SK-N-SH (cell line): ENCODE measurements at regions not wholly inside any gene's neighbourhood (a gene's known extent, or its start where the extent isn't known, plus 50 kb on each side); places are given as distances from the start of the nearest gene placed in this dataset.

Source experiments
- CTCF ChIA-PET: fragments of 300-600, 350-600 bp; formaldehyde crosslinking; extraction: SDS; loops from one replicate; lab custom pipeline; 2021; lab: Yijun Ruan, JAX
- POLR2A ChIA-PET: fragments of 350-600 bp; sonication (Branson Sonifier 250); formaldehyde crosslinking; extraction: SDS; loops from one replicate; lab custom pipeline; 2020; ENCODE audit warnings: antibody characterized with exemption, inconsistent platforms; lab: Yijun Ruan, JAX
- DNase-seq: peaks from one replicate; pipeline ENCODE4 v3.0.0; 2012
- H2AFZ ChIP-seq: fragments of 200-600 bp; sonication (generic); 2 replicates; pipeline ENCODE4 v1.8.1; 2016; ENCODE audit warnings: antibody characterized with exemption, mild to moderate bottlenecking, low read depth
- H3F3A ChIP-seq: fragments of 200-600 bp; sonication (generic); replicated peaks from 2 replicates; pipeline ENCODE3; 2016; ENCODE audit warnings: antibody characterized with exemption, mild to moderate bottlenecking; ENCODE audit not compliant: insufficient read depth
- H3K27ac ChIP-seq, 2 experiments: fragments of 200-500 bp in 1 of 2; fragments of 200-600 bp in 1 of 2; sonication (Bioruptor generic) in 1 of 2; sonication (generic), shearing (Covaris generic) in 1 of 2; 2 replicates each; pipeline versions ENCODE4 v1.5.1 to v1.6.1; 2014 to 2016; ENCODE audit warnings: low read depth in 2 of 2, inconsistent platforms in 1 of 2, low read length in 1 of 2, mild to moderate bottlenecking in 1 of 2, mixed read lengths in 1 of 2
- H3K27me3 ChIP-seq: fragments of 200-600 bp; sonication (generic), shearing (Covaris generic); 2 replicates; pipeline ENCODE4 v1.6.1; 2016; ENCODE audit warnings: mixed run types; ENCODE audit not compliant: insufficient read depth
- H3K36me3 ChIP-seq, 2 experiments: fragments of 200-500 bp in 1 of 2; fragments of 200-600 bp in 1 of 2; sonication (Bioruptor generic) in 1 of 2; sonication (generic) in 1 of 2; replicated peaks in 1 of 2; 2 replicates each; pipeline versions ENCODE3 to v1.5.1; 2014 to 2016; ENCODE audit warnings: low read length in 1 of 2, mild to moderate bottlenecking in 1 of 2; ENCODE audit not compliant: insufficient read depth in 2 of 2, control insufficient read depth in 1 of 2
- H3K4me1 ChIP-seq, 2 experiments: fragments of 200-500 bp in 1 of 2; fragments of 200-600 bp in 1 of 2; sonication (Bioruptor generic) in 1 of 2; sonication (generic), shearing (Covaris generic) in 1 of 2; 2 replicates each; pipeline versions ENCODE4 v1.5.1 to v1.6.1; 2014 to 2016; ENCODE audit warnings: low read depth in 1 of 2, low read length in 1 of 2, mixed run types in 1 of 2; ENCODE audit not compliant: insufficient read depth in 2 of 2, control insufficient read depth in 1 of 2
- H3K4me2 ChIP-seq: fragments of 200-600 bp; sonication (generic), shearing (Covaris generic); 2 replicates; pipeline ENCODE4 v1.6.1; 2017; ENCODE audit warnings: mixed run types
- H3K4me3 ChIP-seq, 2 experiments: fragments of 200-500 bp in 1 of 2; fragments of 200-600 bp in 1 of 2; sonication (Bioruptor generic) in 1 of 2; sonication (generic), shearing (Covaris generic) in 1 of 2; 2 replicates each; pipeline versions ENCODE4 v1.5.1 to v1.8.1; 2014 to 2016; ENCODE audit warnings: low read depth in 2 of 2, inconsistent platforms in 1 of 2, low read length in 1 of 2, mild to moderate bottlenecking in 1 of 2, mixed read lengths in 1 of 2, moderate library complexity in 1 of 2
- H3K79me2 ChIP-seq: fragments of 200-600 bp; sonication (generic); 2 replicates; pipeline ENCODE4 v1.8.1; 2017; ENCODE audit warnings: mild to moderate bottlenecking; ENCODE audit not compliant: insufficient read depth
- H3K9ac ChIP-seq: fragments of 200-600 bp; sonication (generic); 2 replicates; pipeline ENCODE4 v1.6.1; 2017; ENCODE audit warnings: mixed run types
- H3K9me2 ChIP-seq: fragments of 200-600 bp; sonication (generic); 2 replicates; pipeline ENCODE4 v1.6.1; 2017; ENCODE audit warnings: mixed run types
- H3K9me3 ChIP-seq: fragments of 200-600 bp; sonication (generic); 2 replicates; pipeline ENCODE4 v1.6.1; 2017; ENCODE audit warnings: mixed run types, mild to moderate bottlenecking, moderate library complexity
- H4K20me1 ChIP-seq: fragments of 200-600 bp; sonication (generic); 2 replicates; pipeline ENCODE4 v1.6.1; 2017; ENCODE audit warnings: mild to moderate bottlenecking, mixed run types; ENCODE audit not compliant: insufficient read depth
- EP300 ChIP-seq, 2 experiments: IDR thresholded peaks; 2 replicates each; pipeline versions ENCODE4 v1.4.0 to v1.6.1; 2012; ENCODE audit warnings: borderline replicate concordance in 1 of 2, low read depth in 1 of 2, low read length in 1 of 2
- GABPA ChIP-seq: IDR thresholded peaks from 2 replicates; pipeline ENCODE4 v1.4.0; 2012; ENCODE audit warnings: low read depth, mild to moderate bottlenecking
- GATA2 ChIP-seq: sonication (generic); formaldehyde crosslinking; IDR thresholded peaks from 2 replicates; pipeline ENCODE4 v1.5.0; 2020; ENCODE audit warnings: mild to moderate bottlenecking, missing genetic modification reagents
- JUND ChIP-seq: IDR thresholded peaks from 2 replicates; pipeline ENCODE4 v1.4.0; 2012
- MAX ChIP-seq: IDR thresholded peaks from 2 replicates; pipeline ENCODE4 v1.4.0; 2012; ENCODE audit warnings: low read depth
- MEF2A ChIP-seq: IDR thresholded peaks from 2 replicates; pipeline ENCODE4 v1.4.0; 2012; ENCODE audit warnings: low read depth, borderline replicate concordance
- MXI1 ChIP-seq: IDR thresholded peaks from 2 replicates; pipeline ENCODE4 v1.6.1; 2012; ENCODE audit warnings: mild to moderate bottlenecking, low read depth, low read length, improper control_type of control experiment
- NFIC ChIP-seq: IDR thresholded peaks from 2 replicates; pipeline ENCODE4 v1.4.0; 2012; ENCODE audit warnings: borderline replicate concordance
- NRF1 ChIP-seq: IDR thresholded peaks from 2 replicates; pipeline ENCODE4 v1.6.1; 2012; ENCODE audit warnings: low read depth, mild to moderate bottlenecking, low read length
- PBX3 ChIP-seq: IDR thresholded peaks from 2 replicates; pipeline ENCODE4; 2012
- POLR2AphosphoS5 ChIP-seq: IDR thresholded peaks from 2 replicates; pipeline ENCODE4 v1.6.1; 2012; ENCODE audit warnings: low read depth, low read length
- SMC3 ChIP-seq: IDR thresholded peaks from 2 replicates; pipeline ENCODE4 v1.6.1; 2012; ENCODE audit warnings: low read depth, low read length, improper control_type of control experiment
- TCF12 ChIP-seq: IDR thresholded peaks from 2 replicates; pipeline ENCODE4 v1.4.0; 2012
- YY1 ChIP-seq: IDR thresholded peaks from 2 replicates; pipeline ENCODE4 v1.4.0; 2012; ENCODE audit warnings: low read depth, mild to moderate bottlenecking
- WGBS: methylation state at CpG from one replicate; pipeline ENCODE4 v1.1.6; 2017; ENCODE audit warnings: low lambda C conversion rate; 5-methylcytosine and 5-hydroxymethylcytosine counted together
- TF ChIP-seq, protein P1 (sequence below): fragments of 150-350 bp; IDR thresholded peaks from 2 replicates; pipeline ENCODE4 v1.6.1; 2016; ENCODE audit warnings: mild to moderate bottlenecking, low read depth, low read length
- TF ChIP-seq, protein P2 (sequence below): fragments of 150-350 bp; IDR thresholded peaks from 2 replicates; pipeline ENCODE4 v1.6.1; 2017; ENCODE audit warnings: antibody characterized with exemption, low read length, low read depth, borderline replicate concordance

DNA sequence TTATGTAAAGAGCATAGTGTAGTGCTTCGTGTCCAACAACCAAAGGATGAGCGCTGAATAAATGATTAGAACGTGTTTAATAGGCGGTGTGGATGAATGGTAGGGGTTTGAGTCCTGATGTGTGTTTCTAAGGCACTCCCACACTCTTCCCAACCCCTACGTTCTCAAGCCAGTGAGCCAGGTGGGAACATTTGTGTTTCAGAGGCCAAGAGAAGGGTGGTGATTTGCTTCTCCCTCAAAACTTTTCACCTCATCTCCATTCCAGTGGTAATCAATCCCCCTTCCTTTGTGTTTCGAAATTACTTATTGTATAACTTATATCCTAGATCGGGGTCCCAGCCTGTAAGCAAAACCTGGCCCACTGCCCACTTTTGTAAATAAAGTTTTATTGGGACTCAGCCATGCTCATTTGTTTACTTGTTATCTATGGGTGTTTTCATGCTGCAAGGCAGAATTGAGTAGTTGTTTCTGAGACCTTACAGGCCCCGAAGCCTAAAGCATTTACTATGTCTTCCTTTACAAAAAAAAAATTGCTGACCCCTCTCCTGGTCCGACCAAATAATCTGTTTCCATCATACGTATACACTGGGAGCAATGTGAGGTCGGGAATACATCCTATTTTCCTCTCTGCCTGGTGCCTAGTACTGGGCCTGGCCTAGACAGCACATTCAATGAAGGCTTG is 150.8 kb upstream of the MYCN start (continued):
- TF ChIP-seq GATA2 (CRISPR knock-in tag) (no peak), MAX (no peak)

DNA sequence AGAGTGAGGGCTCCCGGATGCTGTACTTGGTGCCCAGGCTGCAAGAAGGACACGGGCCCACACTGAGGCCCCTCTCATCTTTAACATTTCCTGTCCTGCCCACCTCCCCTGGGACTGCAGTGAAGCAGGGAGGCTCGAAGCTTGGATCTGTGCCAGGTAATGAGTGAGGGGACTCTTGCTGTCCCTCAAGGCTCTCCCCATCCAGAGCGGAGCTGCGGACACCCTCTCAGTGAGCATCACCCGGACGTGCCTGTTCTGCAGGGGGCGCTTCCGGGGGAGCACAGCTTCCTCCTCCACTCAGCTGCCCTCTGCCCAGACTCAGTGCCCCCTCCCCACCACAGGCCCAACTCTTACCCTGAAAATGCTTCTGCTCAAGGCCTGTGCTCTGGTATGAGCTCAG is 150.0 kb upstream of the MYCN start:
- no peaks in the 10 kb centered on the region for H3K36me3 ChIP-seq
- no peak overlapping the region for H3K4me3 ChIP-seq
- H3K9ac ChIP-seq = no peak overlapping the region
- POLR2A ChIA-PET = no interaction called here
- peaks cover 0 to 10% of the 10 kb centered on the region in 2 experiments; a peak in 1 of 4 replicates for H3K4me1 ChIP-seq
- no peaks in the 10 kb centered on the region for H3K9me3 ChIP-seq
- no peaks in the 10 kb centered on the region for H3K9me2 ChIP-seq
- H4K20me1 ChIP-seq = no peaks in the 10 kb centered on the region
- no peaks in the 10 kb centered on the region for H3K27me3 ChIP-seq
- no peak for DNase-seq
- CTCF ChIA-PET = no interaction called here
- H3K4me2 ChIP-seq = no peak overlapping the region
- no peaks in the 10 kb centered on the region for H3K79me2 ChIP-seq
- H2AFZ ChIP-seq = no peak overlapping the region
- 67% methylated on average over 9 of the region's 9 CpGs for WGBS
- no peaks in the 10 kb centered on the region for H3F3A ChIP-seq
- H3K27ac ChIP-seq = no peak overlapping the region
- TF ChIP-seq GATA2 (CRISPR knock-in tag) (no peak), SMC3 (no peak), MAX (no peak), MXI1 (no peak), GABPA (no peak), EP300 (IDR thresholded peaks at IDR 0.05; ENCODE audit: borderline replicate concordance in 1 of 2, low read depth in 1 of 2, low read length in 1 of 2) (no peak), YY1 (no peak), JUND (no peak), TCF12 (no peak), NRF1 (no peak)
- TF ChIP-seq, protein P1, sequence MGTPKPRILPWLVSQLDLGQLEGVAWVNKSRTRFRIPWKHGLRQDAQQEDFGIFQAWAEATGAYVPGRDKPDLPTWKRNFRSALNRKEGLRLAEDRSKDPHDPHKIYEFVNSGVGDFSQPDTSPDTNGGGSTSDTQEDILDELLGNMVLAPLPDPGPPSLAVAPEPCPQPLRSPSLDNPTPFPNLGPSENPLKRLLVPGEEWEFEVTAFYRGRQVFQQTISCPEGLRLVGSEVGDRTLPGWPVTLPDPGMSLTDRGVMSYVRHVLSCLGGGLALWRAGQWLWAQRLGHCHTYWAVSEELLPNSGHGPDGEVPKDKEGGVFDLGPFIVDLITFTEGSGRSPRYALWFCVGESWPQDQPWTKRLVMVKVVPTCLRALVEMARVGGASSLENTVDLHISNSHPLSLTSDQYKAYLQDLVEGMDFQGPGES = no peak
- TF ChIP-seq, protein P2, sequence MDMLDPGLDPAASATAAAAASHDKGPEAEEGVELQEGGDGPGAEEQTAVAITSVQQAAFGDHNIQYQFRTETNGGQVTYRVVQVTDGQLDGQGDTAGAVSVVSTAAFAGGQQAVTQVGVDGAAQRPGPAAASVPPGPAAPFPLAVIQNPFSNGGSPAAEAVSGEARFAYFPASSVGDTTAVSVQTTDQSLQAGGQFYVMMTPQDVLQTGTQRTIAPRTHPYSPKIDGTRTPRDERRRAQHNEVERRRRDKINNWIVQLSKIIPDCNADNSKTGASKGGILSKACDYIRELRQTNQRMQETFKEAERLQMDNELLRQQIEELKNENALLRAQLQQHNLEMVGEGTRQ = no peak
- TF ChIP-seq, all 33 proteins: peak for 0

DNA sequence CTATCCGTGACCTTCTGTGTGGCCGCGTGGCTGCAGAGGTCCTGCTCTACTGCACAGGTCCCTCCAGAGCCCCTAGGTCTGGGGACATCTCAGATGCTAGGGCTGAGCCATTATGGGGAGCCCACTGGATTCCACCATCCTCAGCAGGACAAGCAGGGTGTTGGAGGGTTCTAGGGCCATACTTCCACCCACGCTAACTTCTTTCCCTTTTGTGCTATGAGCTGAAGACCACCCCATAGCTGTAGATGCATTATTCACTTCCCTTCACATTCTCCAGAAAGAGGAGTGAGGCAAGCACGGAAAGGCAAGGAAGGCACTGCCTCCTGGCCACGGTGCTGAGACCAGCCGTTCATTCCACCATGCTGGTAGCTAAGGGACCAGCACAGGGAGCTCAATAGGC is 149.5 kb upstream of the MYCN start:
- no peak overlapping the region for H3K9ac ChIP-seq
- H3F3A ChIP-seq = no peaks in the 10 kb centered on the region
- DNase-seq = no peak
- no peaks in the 10 kb centered on the region for H3K79me2 ChIP-seq
- ChIA-PET POLR2A (no interaction called here), CTCF (no interaction called here)
- H2AFZ ChIP-seq = no peak overlapping the region
- H3K4me1 ChIP-seq = peaks cover 0 to 15% of the 10 kb centered on the region in 2 experiments; a peak in 1 of 4 replicates
- no peaks in the 10 kb centered on the region for H4K20me1 ChIP-seq
- no peaks in the 10 kb centered on the region for H3K36me3 ChIP-seq
- H3K9me2 ChIP-seq = no peaks in the 10 kb centered on the region
- no peak overlapping the region for H3K4me3 ChIP-seq
- no peaks in the 10 kb centered on the region for H3K9me3 ChIP-seq
- no peaks in the 10 kb centered on the region for H3K27me3 ChIP-seq
- H3K4me2 ChIP-seq = no peak overlapping the region
- no peak for TF ChIP-seq NFIC
- no peak for TF ChIP-seq PBX3
- no peak for TF ChIP-seq POLR2AphosphoS5
- TF ChIP-seq TCF12 = no peak
- TF ChIP-seq YY1 = no peak
- TF ChIP-seq MEF2A = no peak
- H3K27ac ChIP-seq = no peak overlapping the region
- WGBS = 19% methylated on average over 7 of the region's 7 CpGs
